Right hindlimb (tissue), 1 donor: ENCODE measurements at regions not wholly inside any gene's neighbourhood (a gene's known extent, or its start where the extent isn't known, plus 50 kb on each side); places are given as distances from the start of the nearest gene placed in this dataset.
"Not testable (repeated sequence)": the region's sequence is repeated elsewhere in the genome, so short reads cannot be mapped to it uniquely, and the experiment has no call there.

ENCODE experiments used
- DNase-seq: peaks from one replicate; pipeline ENCODE4 v3.0.0-alpha.2; 2018

DNA sequence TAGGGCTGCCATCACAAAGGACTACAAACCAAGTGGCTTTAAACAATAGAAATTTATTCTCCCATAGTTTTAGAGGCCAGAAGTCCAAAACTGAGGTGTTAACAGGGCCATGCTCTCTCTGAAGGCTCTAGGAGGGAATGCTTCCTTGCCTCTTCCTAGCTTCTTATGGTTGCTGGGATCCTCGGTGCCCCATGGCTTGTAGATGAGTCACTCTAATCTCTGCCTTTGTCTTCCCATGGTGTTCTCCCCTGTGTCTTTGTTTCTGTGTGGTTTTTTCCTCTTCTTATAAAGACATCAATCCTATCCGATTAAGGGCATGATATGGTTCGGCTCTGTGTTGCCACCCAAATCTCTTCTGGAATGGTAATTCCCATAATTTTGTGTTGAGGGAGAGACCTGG, 178.8 kb upstream of the NREP start:
- DNase-seq, result no peak

DNA sequence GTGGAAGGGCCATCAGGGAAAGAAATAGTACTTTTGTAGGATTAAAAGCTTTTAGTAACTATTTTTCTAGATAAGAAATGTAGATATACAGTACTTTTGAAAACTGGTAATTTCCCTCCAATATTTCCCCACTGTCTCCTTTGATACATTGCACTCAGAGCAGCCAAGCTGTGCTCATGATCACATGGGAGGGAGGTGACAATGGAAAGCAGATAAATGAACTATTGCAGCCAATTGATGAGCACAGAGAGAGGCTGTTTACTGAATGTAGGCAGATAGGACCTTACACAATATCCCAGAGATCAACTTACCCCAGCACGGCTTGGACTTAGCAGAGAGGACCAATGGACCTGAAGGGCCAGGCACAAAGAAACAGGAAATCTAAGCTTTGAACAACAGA, 178.0 kb upstream of the NREP start:
- DNase-seq, result no peak

DNA sequence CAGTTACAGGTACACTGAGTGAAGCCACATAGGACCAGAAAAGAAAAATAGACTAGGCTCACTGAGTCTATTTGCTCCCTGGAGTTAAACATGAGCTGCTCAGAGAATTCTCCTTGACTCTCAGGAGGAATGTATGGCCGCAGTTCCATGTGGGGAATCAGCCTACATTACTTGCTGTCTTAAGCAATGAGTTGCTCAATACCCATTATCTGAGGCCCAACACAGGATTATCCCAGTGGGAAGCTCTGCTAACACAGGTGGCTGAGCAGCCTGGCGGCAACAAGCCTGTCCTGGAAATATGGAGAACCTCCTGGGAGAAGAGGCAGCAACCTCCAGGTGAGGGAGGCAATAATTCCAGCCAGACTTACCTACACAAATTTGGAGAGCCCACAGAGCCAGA, 177.5 kb upstream of the NREP start:
- no peak for DNase-seq

DNA sequence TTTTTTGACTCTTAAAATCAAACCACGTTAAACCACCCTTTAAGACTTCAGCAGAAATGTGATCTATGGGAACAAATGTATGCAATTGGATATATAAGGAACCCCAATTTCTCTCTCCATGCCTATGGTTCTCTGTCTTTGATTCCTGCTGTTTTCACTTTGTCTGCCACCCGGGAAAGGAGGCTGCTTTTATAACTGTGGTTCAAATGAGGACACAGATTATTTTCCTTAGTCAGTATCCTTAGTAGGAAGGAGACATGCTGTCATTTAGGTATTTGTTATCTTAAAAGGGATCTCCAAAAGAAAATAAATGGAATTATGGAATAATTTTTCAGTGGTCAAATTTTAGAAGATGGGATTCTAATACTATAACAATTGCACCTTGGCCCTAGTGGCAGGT, 176.1 kb upstream of the NREP start:
- no peak for DNase-seq

DNA sequence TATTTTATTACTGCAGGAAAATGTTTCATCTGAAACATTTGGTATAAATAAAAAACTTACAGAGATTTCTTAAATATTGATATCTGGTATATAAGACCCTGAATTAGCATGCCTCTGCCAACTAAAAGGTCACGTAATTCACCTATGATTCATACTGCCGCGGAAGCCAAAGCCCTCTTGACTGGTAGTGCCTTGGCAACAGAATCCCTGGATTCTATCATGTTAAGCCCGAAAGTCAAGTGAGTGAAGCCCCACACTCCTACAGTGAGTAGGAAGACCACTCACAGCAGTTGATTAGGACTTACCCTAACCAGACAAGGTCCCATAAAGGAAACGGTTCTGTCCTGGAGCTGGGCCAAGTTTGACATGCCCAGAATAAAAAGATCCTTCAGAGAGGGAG, 175.6 kb upstream of the NREP start:
- DNase-seq, result no peak

DNA sequence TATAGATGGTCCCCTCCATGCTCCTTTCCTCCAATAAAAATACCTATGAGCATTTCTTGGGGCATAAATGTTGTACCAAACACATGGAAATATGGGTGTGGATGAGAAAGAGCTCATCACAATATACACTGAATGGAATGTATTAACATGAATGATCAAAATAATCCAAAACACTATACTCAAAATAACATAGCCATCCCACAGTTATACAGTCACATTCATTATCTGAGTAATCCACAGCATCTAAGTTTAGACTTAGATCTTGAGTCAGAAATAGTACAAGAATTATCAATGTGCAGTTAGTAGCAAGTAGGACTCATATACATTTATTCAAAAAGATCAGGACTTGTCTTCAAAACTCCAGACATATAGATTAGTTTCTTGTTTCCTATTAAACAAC, 175.2 kb upstream of the NREP start:
- DNase-seq, result no peak

DNA sequence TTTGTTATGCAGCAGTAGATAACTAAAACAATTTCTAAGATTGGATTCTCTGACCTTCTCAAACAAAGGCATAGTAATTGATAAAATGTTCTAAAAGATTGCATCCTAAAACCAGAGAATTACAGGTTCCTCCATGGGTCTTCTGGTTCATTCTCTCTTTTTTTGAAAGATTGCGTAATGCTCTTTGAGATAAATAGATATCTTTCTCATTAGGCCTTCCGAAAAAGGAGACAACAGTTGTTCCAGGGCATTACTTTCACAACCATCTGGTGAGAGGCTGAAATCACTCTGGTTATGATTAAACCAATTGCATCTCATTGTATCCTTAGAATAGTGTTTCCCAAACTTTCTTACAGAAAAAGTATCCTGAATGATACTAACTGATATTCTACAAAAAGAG, 174.7 kb upstream of the NREP start:
- no peak for DNase-seq

DNA sequence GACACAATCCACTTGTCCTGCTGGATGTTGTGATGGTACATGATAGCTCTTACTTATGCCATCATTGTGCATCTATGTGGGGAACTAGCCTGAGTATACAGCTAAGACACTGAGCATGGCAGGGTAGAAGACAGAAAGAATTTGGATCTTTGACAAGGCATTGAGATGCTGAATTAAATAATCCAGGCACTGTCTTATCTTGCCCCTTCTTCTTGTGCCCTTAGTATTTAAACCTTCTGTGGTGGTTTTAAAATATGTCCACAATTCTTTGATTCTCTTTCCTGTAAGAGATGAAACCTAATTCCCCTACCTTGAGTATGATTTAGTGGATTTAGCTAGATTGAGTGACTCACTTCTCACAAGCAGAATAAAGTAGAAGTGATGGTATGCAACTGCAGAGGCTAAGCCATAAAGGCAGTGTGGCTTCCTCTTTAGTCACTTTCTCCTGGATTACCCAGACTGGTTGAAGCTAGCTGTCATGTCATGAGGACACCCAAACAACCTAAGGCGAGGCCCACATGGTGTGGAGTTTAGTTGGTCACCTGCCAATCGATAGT, 174.0 kb upstream of the NREP start:
- DNase-seq, result no peak

DNA sequence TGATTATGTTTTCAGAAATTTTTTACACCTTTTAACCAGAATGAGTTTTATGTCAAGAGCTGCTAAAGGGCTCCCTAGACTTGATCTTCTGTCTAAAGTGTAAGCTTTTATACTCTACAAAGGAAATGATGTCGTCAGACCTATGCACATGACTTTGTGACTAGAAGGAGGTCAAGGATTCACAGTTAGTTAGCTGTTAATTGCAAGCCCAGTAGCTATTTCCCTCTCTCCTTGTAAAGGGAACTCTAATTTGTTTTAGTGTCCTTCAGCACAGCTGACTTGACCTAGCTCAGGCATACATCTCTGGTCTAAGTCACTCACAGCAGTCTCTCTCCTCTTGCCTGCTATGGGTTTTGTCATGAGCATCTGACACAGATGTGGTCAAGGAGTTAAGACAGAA, 173.5 kb upstream of the NREP start:
- DNase-seq, result no peak

DNA sequence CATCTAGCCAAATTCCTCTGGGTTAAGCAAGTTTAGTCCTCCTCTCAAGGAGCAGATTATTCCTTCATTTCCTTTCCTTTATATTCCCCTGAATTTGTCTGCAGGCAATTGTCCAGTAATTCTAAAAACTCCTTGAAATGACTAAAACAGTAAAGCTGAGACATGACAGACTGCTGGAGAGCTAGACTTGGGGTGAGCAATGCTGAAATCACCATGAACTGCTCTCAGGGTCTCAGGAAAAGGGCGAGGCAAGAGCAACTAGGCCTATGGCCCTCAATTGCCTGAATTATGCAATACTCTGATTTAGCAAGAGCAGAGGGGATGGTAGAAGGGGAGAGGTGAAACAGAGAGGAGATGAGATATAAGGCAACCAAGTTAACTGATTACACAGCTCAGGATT, 172.9 kb upstream of the NREP start:
- no peak for DNase-seq

DNA sequence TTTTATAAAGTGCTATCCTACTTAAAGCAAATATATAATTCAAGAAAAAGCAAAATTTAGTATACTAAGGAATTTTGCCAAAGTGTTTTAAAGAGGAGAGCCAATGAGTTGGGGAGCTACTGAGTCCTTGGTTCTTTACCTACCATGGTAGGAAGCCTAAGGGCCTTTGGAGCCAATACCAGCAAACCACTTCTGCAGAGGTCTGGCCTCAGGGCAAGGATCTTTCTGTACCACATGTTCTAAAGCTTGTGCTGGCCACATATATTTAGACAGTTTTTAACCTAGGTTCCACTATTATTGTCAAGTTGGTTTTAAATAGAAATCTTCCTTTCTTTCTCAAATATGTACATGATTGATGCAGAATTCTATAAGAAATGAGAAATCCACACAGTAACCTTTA, 172.3 kb upstream of the NREP start:
- no peak for DNase-seq

DNA sequence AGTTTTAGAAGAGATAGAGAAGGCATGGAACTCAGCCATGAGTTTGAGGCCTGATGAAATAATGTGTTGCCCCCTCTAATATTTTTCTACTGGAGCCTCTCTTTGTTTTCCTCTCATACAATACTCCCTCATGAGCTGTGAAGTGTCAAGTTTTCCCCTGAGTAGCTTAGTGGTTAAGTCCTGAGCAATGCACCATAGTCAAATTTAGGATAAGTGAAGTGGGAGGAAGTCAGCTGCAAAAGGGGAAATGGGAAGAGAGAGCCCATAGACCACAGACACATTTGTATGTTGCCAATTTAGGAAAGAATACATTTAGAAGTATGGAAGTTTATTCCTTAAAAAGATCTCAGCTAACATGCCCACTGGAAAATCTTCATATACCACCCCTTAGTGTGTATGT, 171.5 kb upstream of the NREP start:
- no peak for DNase-seq

DNA sequence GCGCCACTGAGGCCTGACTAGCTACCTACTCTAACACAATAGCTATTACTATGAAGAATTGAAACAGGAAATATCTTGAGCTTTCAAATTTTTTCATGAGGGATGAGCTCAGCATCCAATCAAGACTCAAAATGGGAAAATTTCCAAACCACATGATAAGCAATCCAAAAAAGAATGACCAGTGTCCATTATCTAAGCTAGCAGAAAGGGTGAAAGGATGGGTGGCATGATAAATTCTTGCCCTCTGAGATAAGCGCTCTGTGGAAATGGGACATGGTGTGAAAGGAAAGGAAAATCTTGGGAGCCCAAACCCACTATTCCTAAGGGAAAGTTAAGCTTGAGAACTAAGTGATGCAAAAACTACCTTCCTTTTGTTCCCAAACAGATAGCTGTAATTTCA, 170.2 kb upstream of the NREP start:
- no peak for DNase-seq

DNA sequence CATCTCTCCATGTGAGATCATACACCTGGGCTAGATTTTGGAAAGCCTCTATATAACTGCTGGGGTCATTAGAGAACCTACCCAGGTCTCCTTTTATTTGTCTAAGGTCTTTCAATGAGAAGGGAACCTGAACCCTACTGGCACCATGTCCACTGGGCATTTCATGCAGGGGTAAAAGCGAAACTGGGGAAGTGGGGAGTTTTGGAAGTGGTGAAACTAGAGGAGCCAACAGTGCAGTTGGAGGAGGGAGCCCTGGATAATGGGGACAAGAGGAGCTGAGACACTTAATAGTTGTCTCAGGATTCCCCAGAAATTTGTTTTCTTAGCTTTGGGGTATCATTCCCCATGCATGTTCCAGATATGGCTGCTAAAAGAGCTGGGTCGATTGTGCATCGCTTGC, 169.0 kb upstream of the NREP start:
- no peak for DNase-seq

DNA sequence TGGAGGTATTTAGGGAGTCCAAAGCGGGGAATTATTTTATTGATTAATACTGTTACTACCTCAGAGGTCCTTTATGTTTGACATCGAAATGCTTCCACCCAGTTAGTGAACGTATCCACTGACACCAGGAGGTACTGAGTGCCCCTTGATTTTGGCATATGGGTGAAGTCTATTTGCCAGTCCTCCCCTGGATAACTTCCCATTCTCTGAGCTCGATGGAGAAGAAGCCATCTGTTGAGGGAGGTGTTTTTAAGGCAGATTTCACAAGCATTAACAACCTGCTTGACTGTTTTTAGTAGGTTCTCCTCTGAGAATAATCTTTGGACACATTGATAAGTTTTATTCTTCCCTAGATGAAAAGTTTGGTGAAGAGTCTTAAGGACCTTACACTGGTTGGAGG, 165.3 kb upstream of the NREP start:
- no peak for DNase-seq

DNA sequence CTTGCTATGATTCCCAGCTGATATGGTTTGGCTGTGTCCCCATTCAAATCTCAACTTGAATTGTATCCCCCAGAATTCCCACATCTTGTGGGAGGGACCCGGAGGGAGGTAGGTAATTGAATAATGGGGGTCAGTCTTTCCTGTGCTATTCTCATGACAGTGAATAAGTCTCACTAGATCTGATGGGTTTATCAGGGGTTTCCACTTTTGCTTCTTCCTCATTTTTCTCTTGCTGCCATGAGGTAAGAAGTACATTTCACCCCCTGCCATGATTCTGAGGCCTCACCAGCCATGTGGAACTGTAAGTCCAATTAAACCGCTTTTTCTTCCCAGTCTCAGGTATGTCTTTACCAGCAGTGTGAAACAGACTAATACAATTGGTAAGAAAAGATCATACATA, 164.7 kb upstream of the NREP start:
- not testable (repeated sequence) for DNase-seq

DNA sequence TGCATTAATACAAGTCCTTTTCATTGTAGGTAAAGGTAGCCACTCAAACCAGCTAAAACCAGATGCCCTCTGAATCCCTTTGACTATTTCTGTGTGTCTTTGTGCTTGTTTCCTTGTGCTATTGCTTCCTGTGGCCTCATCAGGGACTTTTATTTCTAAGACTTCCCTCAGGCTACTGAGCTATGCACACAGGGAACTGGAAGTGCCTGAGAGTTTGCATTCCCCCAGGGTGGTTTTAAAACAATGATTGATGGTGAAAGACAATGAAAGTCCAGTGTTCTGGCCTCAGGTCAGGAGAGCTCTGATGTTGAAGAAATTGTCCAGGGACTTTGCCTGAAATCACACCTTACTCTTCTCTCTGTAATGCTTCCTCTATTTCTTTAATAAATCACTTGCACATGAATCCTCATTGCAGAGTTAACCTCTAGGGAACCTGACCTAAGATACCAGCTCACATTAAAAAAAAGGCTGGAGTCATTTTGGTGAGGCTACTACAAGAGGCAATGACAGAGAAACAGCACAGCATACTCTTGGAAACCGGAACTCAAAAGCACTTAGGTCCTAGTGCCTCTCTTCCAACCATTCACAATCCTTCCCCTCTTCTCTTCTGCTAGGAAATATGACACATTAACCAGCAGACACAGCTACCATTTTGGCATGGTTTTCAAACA, 158.1 kb upstream of the NREP start:
- DNase-seq, result no peak

DNA sequence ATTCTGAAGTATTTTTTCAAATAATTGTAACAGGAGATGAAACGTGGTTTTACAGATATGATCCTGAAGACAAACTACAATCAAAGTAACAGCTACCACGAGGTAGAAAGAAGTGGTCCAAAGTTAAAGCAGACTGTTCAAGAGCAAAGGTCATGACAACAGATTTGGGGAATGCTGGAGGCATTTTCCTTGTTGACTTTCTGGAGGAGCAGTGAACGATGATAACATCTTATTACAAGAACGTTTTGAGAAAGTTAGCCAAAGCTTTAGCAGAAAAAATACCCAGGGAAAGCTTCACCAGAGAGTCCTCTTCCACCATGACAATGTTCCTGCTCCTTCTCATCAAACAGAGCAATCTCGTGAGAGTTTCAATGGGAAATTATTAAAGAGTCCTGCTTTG, 145.4 kb upstream of the NREP start:
- no peak for DNase-seq

DNA sequence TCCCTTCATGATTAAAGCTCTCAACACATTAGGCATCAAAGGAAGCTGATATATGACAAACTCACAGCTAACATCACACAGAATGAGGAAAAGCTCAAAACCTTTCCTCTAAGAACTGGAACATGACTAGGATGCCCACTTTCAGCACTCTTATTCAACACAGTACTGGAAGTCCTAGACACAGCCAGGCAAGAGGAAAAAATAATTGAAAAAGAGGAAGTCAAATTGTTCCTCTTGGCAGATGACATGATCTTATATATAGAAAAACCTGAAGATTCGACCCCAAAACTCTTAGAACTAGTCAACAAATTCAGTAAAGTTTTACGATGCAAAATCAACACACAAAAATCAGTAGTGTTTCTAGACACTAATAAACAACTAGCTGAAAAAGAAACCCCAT, 144.3 kb upstream of the NREP start:
- DNase-seq, result no peak

DNA sequence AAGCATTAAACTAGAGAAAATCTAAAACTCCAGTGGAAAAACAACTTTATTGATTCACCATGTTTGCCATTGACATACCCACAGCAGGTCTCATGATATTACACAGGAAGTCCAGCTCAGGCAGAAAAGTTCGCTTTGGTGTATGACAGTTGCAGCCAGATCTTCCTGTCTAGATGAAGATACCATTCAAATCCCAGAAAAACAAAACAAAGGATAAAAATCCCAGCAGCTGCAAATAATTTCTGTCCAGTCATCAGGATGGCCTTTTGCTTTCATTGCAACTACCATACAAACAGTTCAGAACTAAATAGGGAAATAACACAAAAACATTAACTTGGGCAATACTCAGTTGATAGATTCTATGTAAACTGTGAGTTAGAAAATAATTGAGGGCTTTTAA, 136.0 kb upstream of the NREP start:
- DNase-seq, result no peak

DNA sequence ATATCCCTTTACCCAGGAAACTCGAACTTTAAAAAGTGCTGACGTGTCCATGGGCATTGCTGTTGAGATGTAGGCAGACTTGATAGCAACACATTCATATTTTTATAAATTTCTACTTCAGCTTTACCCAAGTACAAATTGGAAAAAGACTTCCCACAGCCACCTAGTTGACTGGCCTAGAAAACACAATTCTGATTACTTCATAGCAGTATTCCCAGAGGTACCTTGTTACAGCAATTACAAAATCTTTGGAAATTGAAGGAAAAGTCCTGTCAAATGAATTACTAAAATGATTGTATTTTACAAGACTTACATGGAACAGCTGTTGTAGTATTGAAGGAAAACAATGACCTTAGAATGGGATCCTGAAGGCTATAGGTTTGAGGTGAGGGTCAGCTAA, 130.7 kb upstream of the NREP start:
- no peak for DNase-seq

DNA sequence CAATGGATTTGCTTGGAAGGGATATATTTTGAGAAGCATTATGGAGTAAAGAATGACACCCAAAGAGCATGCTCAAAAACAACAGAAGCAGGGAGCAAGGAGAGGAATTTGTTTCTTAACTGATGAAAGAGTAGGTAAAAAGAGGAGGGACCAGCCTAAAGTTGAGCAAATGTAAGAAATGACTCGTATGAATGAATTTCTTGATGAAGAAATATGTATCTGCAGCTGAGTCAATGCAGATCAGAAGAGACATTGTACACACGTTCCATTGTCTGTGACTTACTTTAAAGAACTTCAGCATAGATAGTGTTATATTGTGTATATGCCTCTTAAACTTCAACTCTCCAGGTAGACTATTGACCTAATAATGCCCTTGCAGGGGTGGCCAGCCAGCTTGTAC, 112.7 kb upstream of the NREP start:
- DNase-seq, result no peak

DNA sequence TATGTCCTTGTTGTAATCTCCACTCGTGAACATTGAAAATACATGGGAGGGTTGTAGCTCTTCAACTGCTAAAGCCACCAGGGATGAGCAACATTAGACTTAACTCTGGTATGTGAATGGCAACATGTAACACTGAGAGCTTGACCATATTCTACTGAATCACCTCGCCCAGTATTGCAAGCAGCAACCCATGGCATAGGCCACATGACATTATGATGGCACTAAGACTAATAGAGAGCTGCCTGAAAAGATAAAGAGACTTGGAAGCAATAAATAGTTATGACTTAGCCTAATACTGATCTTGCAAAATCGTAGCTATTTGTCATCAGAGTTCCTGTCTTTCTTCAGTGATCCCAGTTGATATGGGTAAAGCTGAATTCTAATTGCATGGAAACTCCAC, 108.4 kb upstream of the NREP start:
- no peak for DNase-seq

DNA sequence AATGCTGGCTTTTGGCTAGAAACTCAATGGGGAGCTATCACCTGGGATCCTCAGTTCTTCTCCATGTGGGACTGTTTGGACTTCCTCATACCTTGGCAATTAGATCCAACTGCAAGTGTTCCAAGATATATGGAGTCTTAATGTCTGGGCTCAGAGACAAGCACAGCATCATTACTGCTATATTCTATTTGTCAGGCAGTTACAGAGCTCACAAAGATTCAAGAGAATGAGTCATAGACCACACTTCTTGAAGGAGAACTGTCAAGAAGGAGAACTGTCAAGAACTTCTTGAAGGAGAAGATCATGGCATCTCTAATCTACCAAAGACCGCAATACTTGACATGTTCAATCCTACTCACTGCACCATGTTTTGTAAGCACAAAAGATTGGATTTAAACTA, 106.8 kb upstream of the NREP start:
- DNase-seq, result no peak

DNA sequence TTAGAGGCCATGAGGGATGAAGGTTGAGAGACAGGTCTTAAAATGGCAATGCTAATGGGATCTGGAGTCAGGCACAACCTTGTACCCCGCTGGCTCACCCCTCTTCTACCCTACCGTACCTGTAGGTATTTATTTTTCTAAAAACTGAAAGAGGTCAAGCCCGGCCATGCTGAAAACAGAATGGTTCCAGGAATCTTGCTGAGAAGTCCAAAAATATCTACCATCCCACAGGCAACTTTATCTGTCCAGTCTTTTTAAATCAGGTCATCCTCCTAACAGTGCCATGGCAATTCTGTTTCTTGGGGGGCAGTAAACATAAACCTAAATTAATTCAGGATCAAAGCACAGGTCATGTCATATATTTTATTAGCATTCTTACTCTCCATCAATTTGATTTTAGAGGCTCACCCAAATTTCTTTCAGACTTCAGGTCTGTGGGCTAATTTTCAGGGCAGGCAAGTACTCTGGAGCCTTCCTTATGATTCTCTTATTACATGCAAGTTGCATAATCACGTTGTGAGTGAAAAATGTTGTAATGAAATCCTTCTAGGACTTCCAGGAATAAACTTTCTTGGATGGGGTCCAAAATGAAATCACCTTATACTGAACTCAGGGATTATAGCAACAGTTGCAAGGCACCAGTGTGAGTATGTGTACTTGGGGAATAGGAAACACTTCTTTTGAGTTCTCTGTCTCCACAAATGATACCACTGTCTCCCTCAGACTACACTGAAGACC, 102.7 kb upstream of the NREP start:
- DNase-seq, result no peak
